ENCODE measurements at regions not wholly inside any gene's neighbourhood (a gene's known extent, or its start where the extent isn't known, plus 50 kb on each side); places are given as distances from the start of the nearest gene placed in this dataset.

- Histone ChIP-seq H3K9me1 (ENCODE audit: insufficient read depth, low read length) (peaks cover 13% of the 10 kb centered on the region; the same call in 1 of the 2 replicates), H2AK5ac (ENCODE audit: low read depth, low read length) (peak overlapping the region; percentile 69), H4K91ac (ENCODE audit: insufficient read depth, low read depth, low read length) (peak overlapping the region; percentile 62; the same call in 1 of the 2 replicates), H3K4me2 (ENCODE audit: low read depth, low read length) (no peak overlapping the region), H2BK20ac (ENCODE audit: low read depth, low read length) (peak overlapping the region; percentile 41; the same call in 1 of the 2 replicates), H3K18ac (ENCODE audit: low read depth, low read length) (no peak overlapping the region), H2BK15ac (ENCODE audit: low read depth, low read length) (peak overlapping the region; percentile 71; the same call in 2 of the 3 replicates), H3K4me3 (ENCODE audit: insufficient read depth, low read depth, low read length) (no peak overlapping the region), H3K27ac (ENCODE audit: insufficient read depth, low read length) (no peak overlapping the region; the same call in 1 of the 2 replicates), H3K79me1 (ENCODE audit: low read depth in 1 of 2, low read length in 2 of 2) (no peaks in the 10 kb centered on the region), H3K14ac (replicated peaks; ENCODE audit: low read depth, low read length) (peak overlapping the region; percentile 79), H4K5ac (ENCODE audit: low read depth, low read length) (no peak overlapping the region), H2BK120ac (ENCODE audit: low read depth, low read length) (peak overlapping the region; percentile 93), H2AK9ac (replicated peaks; ENCODE audit: low read depth, low read length, poor library complexity) (no peak overlapping the region), H2BK5ac (ENCODE audit: low read depth, low read length, poor library complexity, severe bottlenecking) (no peak overlapping the region), H3K9me3 (ENCODE audit: control insufficient read depth, insufficient read depth, low read length) (no peaks in the 10 kb centered on the region), H3K4me1 (ENCODE audit: control insufficient read depth, insufficient read depth, low read length) (peaks cover 14% of the 10 kb centered on the region), H3K56ac (ENCODE audit: extremely low read depth, insufficient read depth, low read length) (0 out of 2 replicates have a peak overlapping the region, but pooled peaks have one; percentile 17), H4K20me1 (ENCODE audit: insufficient read depth, low read length) (no peaks in the 10 kb centered on the region), H3K27me3 (ENCODE audit: control insufficient read depth, insufficient read depth, low read length) (no peaks in the 10 kb centered on the region), H3K4ac (ENCODE audit: low read depth, low read length) (peak overlapping the region; percentile 94; the same call in 1 of the 2 replicates), H3K9ac (ENCODE audit: low read depth, low read length) (no peak overlapping the region), H4K8ac (ENCODE audit: low read depth in 2 of 2, low read length in 2 of 2) (peak overlapping the region; percentile 3 to 22; a peak in 3 of 4 replicates), H3K36me3 (ENCODE audit: control insufficient read depth, insufficient read depth, low read length) (no peaks in the 10 kb centered on the region), H2AFZ (replicated peaks; ENCODE audit: low read length, poor library complexity) (no peak overlapping the region), H3K23ac (ENCODE audit: low read depth, low read length) (peak overlapping the region; percentile 28; the same call in 1 of the 2 replicates)
- in situ Hi-C loops (cut with MboI; ENCODE audit: low sequenced_read_pairs) (no loop called here), dilution Hi-C loops (cut with HindIII; ENCODE audit: low sequenced_read_pairs, unreplicated experiment) (no loop called here), intact Hi-C loops (cut with micrococcal nuclease) (loop anchor here (10.0 kb wide), 2 partner anchors 209 to 1541 kb away; no protein-coding TSS in a partner anchor)
- POLR2A ChIA-PET (ENCODE audit: unreplicated experiment): no interaction called here
- WGBS, 2 experiments (ENCODE audit: extremely low coverage in 2 of 2, insufficient read length in 1 of 2): 100% methylated on average over 1 of the region's 13 CpGs; no CpG with 5 or more reads in 1 of the 2 experiments
- TF ChIP-seq MAZ (IDR thresholded peaks at IDR 0.05; ENCODE audit: borderline replicate concordance, low read depth, low read length) (no peak), RAD21 (IDR thresholded peaks at IDR 0.05; ENCODE audit: low read length) (no peak), CHD1 (IDR thresholded peaks at IDR 0.05; ENCODE audit: low read depth, low read length) (no peak), POLR2A (IDR thresholded peaks at IDR 0.05; ENCODE audit: low read depth, low read length) (no peak), USF2 (IDR thresholded peaks at IDR 0.05; ENCODE audit: low read depth, low read length) (no peak), NFE2L2 (IDR thresholded peaks at IDR 0.05; ENCODE audit: low read depth, low read length) (no peak), FOS (IDR thresholded peaks at IDR 0.05; ENCODE audit: low read depth, low read length) (no peak), ELK1 (IDR thresholded peaks at IDR 0.05; ENCODE audit: borderline replicate concordance, low read depth, low read length) (no peak), RCOR1 (IDR thresholded peaks at IDR 0.05; ENCODE audit: insufficient replicate concordance, low read length) (no peak)
- DNase-seq (no peak), ATAC-seq (ENCODE audit: low read depth) (no peak)
- CTCF ChIA-PET: no interaction called here
- no TSS peak for BruUV-seq (replicated peaks)
These were observed 73.5 kb upstream of the AKT3 start for GRCh38 chr1:243923292-243924171.
